K562 (cell line): ENCODE measurements at regions not wholly inside any gene's neighbourhood (a gene's known extent, or its start where the extent isn't known, plus 50 kb on each side); places are given as distances from the start of the nearest gene placed in this dataset.

Source experiments
- BCL6 ChIP-seq: fragments of 250-450 bp; sonication (Bioruptor Pico); IDR thresholded peaks from 2 replicates; pipeline ENCODE4 v1.4.0; 2020
- CEBPB ChIP-seq: fragments of 450-650 bp; IDR thresholded peaks from 2 replicates; pipeline ENCODE4 v1.6.1; 2016; ENCODE audit warnings: missing genetic modification characterization, missing compliant biosample characterization
- CHD1 ChIP-seq: fragments of 200-600 bp; sonication (generic); IDR thresholded peaks from one replicate; pipeline ENCODE4 v1.6.1; 2012; ENCODE audit warnings: mild to moderate bottlenecking, moderate library complexity, low read length, inconsistent platforms
- E2F3 ChIP-seq: fragments of 250-450 bp; sonication (Bioruptor Pico); IDR thresholded peaks from 2 replicates; pipeline ENCODE4 v1.4.0; 2020; ENCODE audit warnings: mild to moderate bottlenecking
- ELK3 ChIP-seq: fragments of 450-650 bp; formaldehyde crosslinking; IDR thresholded peaks from 2 replicates; pipeline ENCODE4 v1.4.0; 2020; ENCODE audit warnings: mild to moderate bottlenecking
- HMG20A ChIP-seq: fragments of 450-650 bp; formaldehyde crosslinking; conservative IDR thresholded peaks from 2 replicates; pipeline ENCODE4 v1.4.0; 2020; ENCODE audit warnings: mild to moderate bottlenecking, mixed read lengths
- LEF1 ChIP-seq: fragments of 450-650 bp; IDR thresholded peaks from 2 replicates; pipeline ENCODE4 v1.6.1; 2016; ENCODE audit warnings: mild to moderate bottlenecking
- MYBL2 ChIP-seq, 2 experiments: fragments of 450-650 bp in 1 of 2; sonication (generic) in 1 of 2; formaldehyde crosslinking in 1 of 2; IDR thresholded peaks; 2 replicates each; pipeline versions ENCODE4 v1.6.1 to v1.8.1; 2017 to 2022; ENCODE audit warnings: borderline replicate concordance in 1 of 2, inconsistent platforms in 1 of 2, low read depth in 1 of 2, mild to moderate bottlenecking in 1 of 2, missing genetic modification reagents in 1 of 2, moderate library complexity in 1 of 2
- NUFIP1 ChIP-seq: fragments of 450-650 bp; IDR thresholded peaks from 2 replicates; pipeline ENCODE4 v1.6.1; 2018; ENCODE audit not compliant: partially characterized antibody
- PHB ChIP-seq: fragments of 250-450 bp; sonication (Bioruptor Pico); IDR thresholded peaks from 2 replicates; pipeline ENCODE4 v1.5.0; 2021
- SNRNP70 ChIP-seq: fragments of 200-400 bp; formaldehyde crosslinking; optimal IDR thresholded peaks from 2 replicates; pipeline ENCODE3; 2017; ENCODE audit warnings: low read depth, low read length
- SUPT5H ChIP-seq: fragments of 450-650 bp; IDR thresholded peaks from 2 replicates; pipeline ENCODE4 v1.6.1; 2016
- TBP ChIP-seq: optimal IDR thresholded peaks from 2 replicates; pipeline ENCODE3; 2011; ENCODE audit warnings: low read depth, low read length, improper control_type of control experiment
- USF2 ChIP-seq: sonication (generic); formaldehyde crosslinking; IDR thresholded peaks from 2 replicates; pipeline ENCODE4 v1.5.0; 2020; ENCODE audit warnings: missing genetic modification reagents
- YBX1 ChIP-seq: fragments of 450-650 bp; IDR thresholded peaks from 2 replicates; pipeline ENCODE4 v1.7.1; 2016; ENCODE audit warnings: mild to moderate bottlenecking
- YY1 ChIP-seq, 3 experiments: IDR thresholded peaks; 2 replicates each; pipeline ENCODE4 v1.6.1; 2011; ENCODE audit warnings: low read length in 2 of 3, mild to moderate bottlenecking in 2 of 3, moderate library complexity in 2 of 3, borderline replicate concordance in 1 of 3, control low read depth in 1 of 3, low read depth in 1 of 3; ENCODE audit not compliant: insufficient read depth in 3 of 3, insufficient replicate concordance in 2 of 3, control insufficient read depth in 1 of 3, insufficient read length in 1 of 3; ENCODE audit errors: extremely low read depth in 1 of 3
- ZC3H11A ChIP-seq: IDR thresholded peaks from 2 replicates; pipeline ENCODE4 v1.6.1; 2012; ENCODE audit warnings: low read depth, low read length, improper control_type of control experiment
- ZKSCAN8 ChIP-seq: fragments of 200-800 bp; sonication (Bioruptor generic); IDR thresholded peaks from 2 replicates; pipeline ENCODE4 v1.6.1; 2016; ENCODE audit warnings: missing genetic modification characterization, missing compliant biosample characterization
- ZNF174 ChIP-seq: fragments of 250-450 bp; sonication (Bioruptor Pico); IDR thresholded peaks from 2 replicates; pipeline ENCODE4 v1.4.0; 2020; ENCODE audit warnings: mild to moderate bottlenecking
- ZNF354B ChIP-seq: fragments of 250-450 bp; sonication (Bioruptor Pico); IDR thresholded peaks from 2 replicates; pipeline ENCODE4 v1.4.0; 2020
- ZNF408 ChIP-seq: fragments of 250-450 bp; sonication (Bioruptor Pico); IDR thresholded peaks from 2 replicates; pipeline ENCODE4 v1.4.0; 2020; ENCODE audit warnings: low read depth, mild to moderate bottlenecking, moderate library complexity
- ZNF592 ChIP-seq: fragments of 450-650 bp; IDR thresholded peaks from 2 replicates; pipeline ENCODE4 v1.6.1; 2017; ENCODE audit warnings: antibody characterized with exemption, mild to moderate bottlenecking
- ZNF830 ChIP-seq: fragments of 250-450 bp; sonication (Bioruptor Pico); IDR thresholded peaks from 2 replicates; pipeline ENCODE4 v1.5.0; 2021; ENCODE audit warnings: mild to moderate bottlenecking

GRCh38 chr12:93243689-93244513, 133.8 kb upstream of the NUDT4 start (continued):
- TF ChIP-seq ZNF592 (0 out of 2 replicates have a peak, but pooled peaks have one; percentile 18), TBP (peak; percentile 56), LEF1 (no peak), BCL6 (CRISPR knock-in tag) (no peak), ZNF408 (CRISPR knock-in tag) (no peak), CHD1 (no peak), YY1 (IDR thresholded peaks at IDR 0.05; ENCODE audit: borderline replicate concordance in 1 of 3, control insufficient read depth in 1 of 3, extremely low read depth in 1 of 3, insufficient read depth in 3 of 3, insufficient read length in 1 of 3, insufficient replicate concordance in 2 of 3, low read depth in 1 of 3, low read length in 2 of 3) (no peak), SNRNP70 (no peak), ZNF354B (CRISPR knock-in tag) (no peak), ZC3H11A (no peak), E2F3 (no peak), YBX1 (no peak), HMG20A (CRISPR knock-in tag) (no peak), NUFIP1 (no peak), ZNF174 (CRISPR knock-in tag) (no peak), CEBPB (tag) (peak; percentile 100), USF2 (CRISPR knock-in tag) (peak; percentile 73), ELK3 (CRISPR knock-in tag) (no peak), MYBL2 (IDR thresholded peaks at IDR 0.05; ENCODE audit: low read depth) (no peak), MYBL2 (CRISPR knock-in tag; IDR thresholded peaks at IDR 0.05; ENCODE audit: borderline replicate concordance) (no peak), ZKSCAN8 (no peak), ZNF830 (CRISPR knock-in tag) (0 out of 2 replicates have a peak, but pooled peaks have one; percentile 34), PHB (CRISPR knock-in tag) (no peak), SUPT5H (no peak)
